OCI-LY1 (cell line): ENCODE measurements at regions not wholly inside any gene's neighbourhood (a gene's known extent, or its start where the extent isn't known, plus 50 kb on each side); places are given as distances from the start of the nearest gene placed in this dataset.

Source experiments
- H2AFZ ChIP-seq: fragments of 200-600 bp; sonication (generic), shearing (Covaris generic); 2 replicates; pipeline ENCODE4 v1.6.0; 2014; ENCODE audit warnings: antibody characterized with exemption, mild to moderate bottlenecking, low read length
- H3F3A ChIP-seq: fragments of 200-600 bp; sonication (generic), shearing (Covaris generic); 2 replicates; pipeline ENCODE4 v1.6.0; 2014; ENCODE audit warnings: mild to moderate bottlenecking, antibody characterized with exemption, low read length, moderate library complexity; ENCODE audit not compliant: insufficient read depth
- H3K27ac ChIP-seq: fragments of 200-600 bp; sonication (generic); 2 replicates; pipeline ENCODE4 v1.5.1; 2014; ENCODE audit warnings: low read length, mixed run types, mild to moderate bottlenecking, low read depth; ENCODE audit not compliant: poor library complexity, severe bottlenecking
- H3K27me3 ChIP-seq: fragments of 200-600 bp; sonication (generic); 2 replicates; pipeline ENCODE4 v1.6.0; 2014; ENCODE audit warnings: antibody characterized with exemption, mild to moderate bottlenecking, low read length, moderate library complexity; ENCODE audit not compliant: insufficient read depth
- H3K36me3 ChIP-seq: fragments of 200-600 bp; sonication (generic); 2 replicates; pipeline ENCODE4 v1.6.1; 2014; ENCODE audit warnings: mild to moderate bottlenecking, antibody characterized with exemption, low read length, moderate library complexity, mixed read lengths; ENCODE audit not compliant: insufficient read depth
- H3K4me1 ChIP-seq: fragments of 200-600 bp; sonication (generic); 2 replicates; pipeline ENCODE4 v1.5.1; 2014; ENCODE audit warnings: mild to moderate bottlenecking, low read length, moderate library complexity; ENCODE audit not compliant: insufficient read depth, severe bottlenecking
- H3K4me2 ChIP-seq: fragments of 200-600 bp; sonication (generic), shearing (Covaris generic); 2 replicates; pipeline ENCODE4 v1.6.1; 2014; ENCODE audit warnings: low read length
- H3K4me3 ChIP-seq: fragments of 200-600 bp; sonication (generic); 2 replicates; pipeline ENCODE4 v1.5.1; 2014; ENCODE audit warnings: low read length, low read depth, mild to moderate bottlenecking, mixed read lengths; ENCODE audit not compliant: poor library complexity, severe bottlenecking
- H3K79me2 ChIP-seq: fragments of 200-600 bp; shearing (Covaris generic); 2 replicates; pipeline ENCODE4 v1.6.1; 2016; ENCODE audit warnings: mixed run types, low read length, mixed read lengths; ENCODE audit not compliant: insufficient read depth
- H3K9ac ChIP-seq: fragments of 200-600 bp; sonication (generic), shearing (Covaris generic); 2 replicates; pipeline ENCODE4 v1.6.1; 2014; ENCODE audit warnings: mild to moderate bottlenecking, low read length, mixed read lengths
- H3K9me2 ChIP-seq: fragments of 200-600 bp; sonication (generic), shearing (Covaris generic); 2 replicates; pipeline ENCODE4 v1.6.1; 2014; ENCODE audit warnings: low read depth, mild to moderate bottlenecking, low read length, mixed read lengths
- H3K9me3 ChIP-seq: fragments of 200-600 bp; shearing (Covaris generic); 2 replicates; pipeline ENCODE4 v1.6.1; 2014; ENCODE audit warnings: low read length, mixed read lengths
- H4K20me1 ChIP-seq: fragments of 200-600 bp; sonication (generic), shearing (Covaris generic); 2 replicates; pipeline ENCODE4 v1.6.0; 2016; ENCODE audit warnings: mild to moderate bottlenecking, low read length; ENCODE audit not compliant: insufficient read depth
- CTCF ChIP-seq: fragments of 200-600 bp; sonication (generic), shearing (Covaris generic); IDR thresholded peaks from 2 replicates; pipeline ENCODE4 v1.5.1; 2017; ENCODE audit warnings: mild to moderate bottlenecking, antibody characterized with exemption, low read length, moderate library complexity, mixed read lengths
- EZH2 ChIP-seq: fragments of 200-600 bp; sonication (generic), shearing (Covaris generic); IDR thresholded peaks from 2 replicates; pipeline ENCODE4 v1.8.0; 2017; ENCODE audit warnings: borderline replicate concordance, mixed run types, mild to moderate bottlenecking, antibody characterized with exemption, low read length, moderate library complexity, mixed read lengths

GRCh38 chr3:24963762-24964625 lies 464.1 kb upstream of the RARB start:
- H3K4me2 ChIP-seq = no peak overlapping the region
- TF ChIP-seq EZH2 (no peak), CTCF (peak; percentile 52; the same call in 1 of the 2 replicates)

GRCh38 chr3:24965706-24966385 lies 462.2 kb upstream of the RARB start:
- Histone ChIP-seq H3K27ac (no peak overlapping the region), H3K9ac (no peak overlapping the region), H4K20me1 (no peaks in the 10 kb centered on the region), H3K9me2 (no peaks in the 10 kb centered on the region), H2AFZ (no peak overlapping the region), H3K4me3 (no peak overlapping the region), H3K4me2 (no peak overlapping the region), H3K36me3 (no peaks in the 10 kb centered on the region), H3K27me3 (no peaks in the 10 kb centered on the region), H3F3A (no peaks in the 10 kb centered on the region), H3K9me3 (no peaks in the 10 kb centered on the region), H3K79me2 (no peaks in the 10 kb centered on the region), H3K4me1 (no peaks in the 10 kb centered on the region)
- TF ChIP-seq CTCF (no peak), EZH2 (no peak)

More at GRCh38 chr3:24963762-24964625, 464.1 kb upstream of the RARB start:
- no peak overlapping the region for H3K4me3 ChIP-seq
- H3K9ac ChIP-seq = no peak overlapping the region
- H3K27me3 ChIP-seq = no peaks in the 10 kb centered on the region
- no peaks in the 10 kb centered on the region for H3F3A ChIP-seq
- H3K27ac ChIP-seq = no peak overlapping the region
- H4K20me1 ChIP-seq = no peaks in the 10 kb centered on the region
- H3K36me3 ChIP-seq = no peaks in the 10 kb centered on the region
- H2AFZ ChIP-seq = no peak overlapping the region
- no peaks in the 10 kb centered on the region for H3K9me3 ChIP-seq
- H3K9me2 ChIP-seq = no peaks in the 10 kb centered on the region
- H3K4me1 ChIP-seq = no peaks in the 10 kb centered on the region
- no peaks in the 10 kb centered on the region for H3K79me2 ChIP-seq

- H3K9me2 ChIP-seq = no peaks in the 10 kb centered on the region
- TF ChIP-seq CTCF = no peak
- no peak for TF ChIP-seq EZH2
- no peaks in the 10 kb centered on the region for H3K4me1 ChIP-seq
- no peaks in the 10 kb centered on the region for H4K20me1 ChIP-seq
- no peak overlapping the region for H3K9ac ChIP-seq
- no peaks in the 10 kb centered on the region for H3F3A ChIP-seq
- H3K79me2 ChIP-seq = no peaks in the 10 kb centered on the region
- H3K4me2 ChIP-seq = no peak overlapping the region
- no peak overlapping the region for H2AFZ ChIP-seq
- no peak overlapping the region for H3K27ac ChIP-seq
- H3K4me3 ChIP-seq = no peak overlapping the region
- no peaks in the 10 kb centered on the region for H3K36me3 ChIP-seq
- H3K27me3 ChIP-seq = no peaks in the 10 kb centered on the region
- H3K9me3 ChIP-seq = no peaks in the 10 kb centered on the region
Observed at GRCh38 chr3:24968036-24968435, 460.0 kb upstream of the RARB start.
